ENCODE measurements at regions not wholly inside any gene's neighbourhood (a gene's known extent, or its start where the extent isn't known, plus 50 kb on each side); places are given as distances from the start of the nearest gene placed in this dataset.
"Not testable (repeated sequence)": the region's sequence is repeated elsewhere in the genome, so short reads cannot be mapped to it uniquely, and the experiment has no call there.

GRCh38 chr4:130027973-130028372 lies 932.0 kb downstream of the C4orf33 start:
- DNase-seq, result no peak

DNA sequence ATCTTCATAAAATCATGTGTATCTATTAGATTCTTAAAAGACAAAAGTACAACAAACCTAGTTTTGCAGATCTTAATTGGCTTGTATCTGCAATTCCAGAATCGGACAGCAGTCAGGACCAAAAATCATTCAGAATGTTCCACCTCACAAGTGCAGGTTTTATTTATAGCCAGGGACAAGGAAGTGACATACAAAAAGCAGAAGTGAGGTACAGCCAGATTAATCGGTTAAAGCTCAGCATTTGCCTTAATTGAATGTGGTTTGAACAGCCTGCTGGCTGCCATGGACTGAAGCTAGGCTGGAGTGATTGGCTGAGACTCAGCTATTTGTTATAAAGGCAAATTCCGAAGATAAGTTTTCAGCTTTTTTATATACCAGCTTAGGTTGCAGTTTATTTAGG lies 932.6 kb downstream of the C4orf33 start:
- DNase-seq, result no peak

DNA sequence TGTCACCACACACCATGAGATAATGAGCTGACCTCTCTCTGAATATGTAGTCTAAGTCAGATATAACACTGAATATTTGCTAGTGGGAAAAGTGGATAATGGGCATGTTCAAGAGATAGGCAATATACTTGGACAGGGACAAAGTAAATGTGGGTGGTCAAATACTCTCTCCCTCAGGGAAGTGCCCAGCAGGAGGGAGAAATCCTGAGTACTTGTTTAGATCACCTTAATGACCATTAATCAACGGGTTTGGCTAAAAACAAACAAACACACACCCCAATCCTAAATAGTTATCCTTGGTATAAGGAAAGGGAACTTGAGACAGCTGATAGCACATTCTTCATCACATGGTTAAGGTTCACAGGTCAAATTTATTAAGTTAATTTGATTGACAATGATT lies 933.5 kb downstream of the C4orf33 start:
- DNase-seq, result no peak

DNA sequence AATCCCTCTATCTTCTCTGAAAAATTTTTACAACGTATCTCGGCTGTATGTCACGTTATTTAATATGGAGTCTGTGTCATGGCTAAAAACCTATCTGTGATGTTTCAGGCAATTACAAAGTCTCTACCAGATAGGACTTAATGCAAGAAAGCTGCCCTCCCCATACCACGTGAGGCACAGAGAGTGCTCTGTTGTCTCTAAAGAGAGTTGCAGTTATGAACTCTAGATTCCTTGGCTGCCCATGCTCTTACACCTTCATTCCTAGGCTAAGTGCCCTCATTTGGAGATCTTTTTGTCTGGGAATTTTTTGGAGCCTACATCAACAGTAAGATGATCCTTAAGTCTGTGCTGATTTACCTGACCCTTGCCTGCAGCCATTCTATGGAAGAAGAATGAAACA lies 935.9 kb downstream of the C4orf33 start:
- no peak for DNase-seq

GRCh38 chr4:130033657-130034056 lies 937.7 kb downstream of the C4orf33 start:
- DNase-seq, result not testable (repeated sequence)

DNA sequence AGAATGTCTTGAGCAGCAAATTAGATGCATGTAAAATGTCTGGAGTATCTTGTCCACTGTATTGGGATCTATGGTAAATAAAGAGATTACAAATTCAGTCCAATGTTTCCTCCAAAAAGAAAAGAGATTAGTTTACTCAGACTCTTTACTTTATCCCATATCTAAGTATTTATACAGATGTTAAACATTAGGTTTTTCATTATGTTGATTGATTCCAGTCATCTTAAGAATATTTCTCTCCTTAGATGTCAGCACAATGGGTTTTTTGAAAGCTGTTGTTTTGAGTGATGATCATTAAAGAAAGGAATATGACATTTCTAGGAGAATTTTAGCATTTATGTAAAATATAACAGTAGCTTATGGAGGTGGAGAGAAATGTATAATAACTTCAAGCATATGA lies 938.9 kb downstream of the C4orf33 start:
- no peak for DNase-seq

GRCh38 chr4:130035391-130035790 lies 939.4 kb downstream of the C4orf33 start:
- no peak for DNase-seq

- not testable (repeated sequence) for DNase-seq
These were observed 941.9 kb downstream of the C4orf33 start for GRCh38 chr4:130037866-130038265.

DNA sequence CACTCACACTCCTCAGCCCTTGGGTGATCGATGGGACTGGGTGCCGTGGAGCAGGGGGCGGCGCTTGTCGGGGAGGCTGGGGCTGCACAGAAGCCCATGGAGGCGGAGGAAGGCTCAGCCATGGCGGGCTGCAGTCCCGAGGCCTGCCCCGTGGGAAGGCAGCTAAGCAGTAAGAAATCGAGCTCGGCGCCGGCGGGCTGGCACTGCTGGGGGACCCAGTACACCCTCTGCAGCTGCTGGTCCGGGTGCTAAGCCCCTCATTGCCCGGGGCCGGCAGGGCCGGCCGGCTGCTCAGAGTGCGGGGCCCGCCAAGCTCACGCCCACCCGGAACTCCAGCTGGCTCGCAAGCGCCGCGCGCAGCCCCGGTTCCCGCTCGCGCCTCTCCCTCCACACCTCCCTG lies 942.6 kb downstream of the C4orf33 start:
- not testable (repeated sequence) for DNase-seq

DNA sequence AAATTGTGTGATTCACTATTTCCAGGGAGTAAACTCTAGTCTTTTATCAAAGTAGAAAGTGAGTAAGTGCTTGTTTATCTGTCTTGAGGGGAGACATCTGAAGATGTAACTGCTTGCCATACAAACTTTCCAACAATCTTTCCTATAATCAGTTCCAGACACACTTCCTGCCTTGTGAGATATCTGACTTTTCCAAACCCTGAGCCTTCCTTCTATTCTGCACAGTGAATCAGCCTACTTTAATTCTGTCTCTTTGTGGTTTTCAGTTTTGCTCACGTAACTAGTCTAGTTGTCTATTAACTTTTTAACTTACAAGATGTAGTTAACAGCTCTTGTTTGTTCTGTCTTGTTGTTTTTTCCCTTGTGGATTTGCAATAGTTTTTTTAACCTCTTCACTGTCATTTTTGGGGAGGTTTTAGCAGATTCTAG lies 947.8 kb downstream of the C4orf33 start:
- DNase-seq, result no peak

DNA sequence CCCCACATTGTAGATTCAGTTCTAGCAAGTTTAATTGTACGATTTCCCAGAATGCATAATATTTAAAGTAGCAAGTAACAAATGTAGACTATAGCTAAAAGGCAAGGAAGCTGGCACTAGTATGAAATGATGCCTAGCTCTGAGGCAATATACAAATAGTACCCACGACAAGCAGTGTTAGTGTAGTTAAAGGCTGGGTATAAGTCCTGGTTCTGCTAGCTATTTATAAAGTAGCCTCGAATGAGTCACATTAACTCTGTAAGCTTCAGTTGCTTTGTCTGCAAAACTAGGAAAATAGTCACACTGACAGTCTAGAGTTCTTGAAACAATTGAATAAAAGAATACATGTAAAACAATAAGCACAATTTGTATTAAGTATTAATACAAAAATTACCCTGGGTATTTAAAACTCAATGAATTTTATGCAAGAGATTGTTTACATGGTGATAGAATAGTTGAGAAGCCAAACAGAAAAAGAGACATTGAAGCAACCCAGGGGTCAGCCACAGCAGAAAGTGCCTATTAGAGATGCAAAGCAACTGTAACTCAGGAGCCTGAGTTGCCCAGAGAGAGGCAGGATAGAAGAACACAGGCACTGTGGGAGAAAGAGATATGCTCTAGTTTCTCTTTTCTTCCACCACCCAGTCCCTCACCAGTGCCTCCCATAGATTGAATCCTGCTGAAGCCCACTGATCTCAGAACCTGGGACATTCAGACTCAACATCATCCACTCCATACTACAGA lies 949.0 kb downstream of the C4orf33 start:
- DNase-seq, result no peak

GRCh38 chr4:130053723-130054122 lies 957.8 kb downstream of the C4orf33 start:
- no peak for DNase-seq

DNA sequence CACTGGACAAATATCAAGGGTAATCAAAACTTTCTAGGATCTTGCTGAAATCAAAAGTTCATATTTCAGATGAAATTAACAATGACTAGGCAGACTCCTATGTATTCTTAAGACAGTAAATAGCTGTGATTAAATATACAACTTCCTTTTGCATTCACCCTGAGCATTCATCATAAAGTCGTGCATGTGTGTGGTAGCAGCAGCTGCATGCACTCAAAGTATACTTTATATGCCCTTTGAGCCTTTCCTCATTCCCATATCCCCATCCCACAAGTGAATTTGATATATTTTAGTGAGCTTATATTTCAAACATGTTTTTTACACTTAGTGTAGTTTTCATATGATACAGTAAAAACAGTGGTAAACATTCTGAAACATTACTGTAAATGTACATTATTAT lies 959.0 kb downstream of the C4orf33 start:
- DNase-seq, result no peak

DNA sequence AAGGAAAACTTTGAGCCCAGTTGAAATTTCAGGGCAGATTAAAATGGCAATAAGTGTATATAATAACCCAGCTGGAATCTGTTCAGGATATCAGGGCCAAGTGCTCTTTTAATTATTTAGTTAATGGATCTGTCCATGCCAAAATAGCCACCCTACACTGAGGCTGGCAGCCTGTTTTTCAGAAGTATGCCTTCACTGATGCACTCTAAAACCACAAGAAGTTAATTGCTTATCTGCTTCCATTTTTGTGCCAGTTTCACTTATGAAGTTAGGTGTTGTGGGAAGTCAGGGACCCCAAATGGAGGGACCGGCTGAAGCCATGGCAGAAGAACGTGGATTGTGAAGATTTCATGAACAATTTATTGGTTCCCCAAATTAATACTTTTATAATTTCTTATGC lies 960.3 kb downstream of the C4orf33 start:
- DNase-seq, result no peak

GRCh38 chr4:130064471-130064870 lies 968.5 kb downstream of the C4orf33 start:
- DNase-seq, result no peak

- DNase-seq, result no peak
These were observed 971.5 kb downstream of the C4orf33 start for GRCh38 chr4:130067419-130067818.

DNA sequence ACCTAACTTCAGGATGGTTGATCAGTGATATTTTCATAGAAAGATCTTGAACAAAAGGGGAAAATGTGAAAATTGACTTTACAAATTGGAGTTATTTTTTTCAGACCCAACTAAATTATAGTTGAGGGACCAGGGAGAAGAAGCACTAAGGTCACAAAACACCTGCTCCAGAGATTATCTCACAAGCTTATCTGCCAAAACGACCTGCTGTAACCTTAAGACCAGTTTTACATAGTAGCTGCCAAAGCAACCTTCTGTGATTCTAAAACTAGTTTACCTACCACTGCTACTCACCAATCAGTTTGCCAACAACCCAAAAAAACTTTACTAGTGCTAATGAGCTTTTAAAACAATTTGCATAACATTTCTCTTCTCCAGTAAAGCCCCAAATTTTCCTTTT lies 972.1 kb downstream of the C4orf33 start:
- no peak for DNase-seq

DNA sequence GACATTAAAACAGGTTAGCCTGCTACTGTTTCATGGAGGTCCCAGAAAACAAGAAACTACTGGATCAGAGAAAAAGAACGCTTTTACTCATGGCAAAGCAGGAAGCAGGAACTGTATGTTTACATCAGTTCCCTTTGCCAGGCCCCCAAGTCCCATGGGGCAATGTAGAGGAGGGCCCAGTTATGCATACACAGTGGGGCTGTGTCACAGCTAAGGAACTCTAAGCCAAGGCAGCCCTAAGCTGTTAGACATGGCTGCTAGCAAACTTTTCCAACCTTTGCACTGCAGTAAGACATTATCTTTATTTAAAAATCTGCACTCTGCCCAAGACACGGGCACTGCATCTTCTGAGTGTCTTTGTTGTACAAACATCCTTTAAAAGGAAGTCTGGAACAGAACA lies 975.8 kb downstream of the C4orf33 start:
- no peak for DNase-seq

DNA sequence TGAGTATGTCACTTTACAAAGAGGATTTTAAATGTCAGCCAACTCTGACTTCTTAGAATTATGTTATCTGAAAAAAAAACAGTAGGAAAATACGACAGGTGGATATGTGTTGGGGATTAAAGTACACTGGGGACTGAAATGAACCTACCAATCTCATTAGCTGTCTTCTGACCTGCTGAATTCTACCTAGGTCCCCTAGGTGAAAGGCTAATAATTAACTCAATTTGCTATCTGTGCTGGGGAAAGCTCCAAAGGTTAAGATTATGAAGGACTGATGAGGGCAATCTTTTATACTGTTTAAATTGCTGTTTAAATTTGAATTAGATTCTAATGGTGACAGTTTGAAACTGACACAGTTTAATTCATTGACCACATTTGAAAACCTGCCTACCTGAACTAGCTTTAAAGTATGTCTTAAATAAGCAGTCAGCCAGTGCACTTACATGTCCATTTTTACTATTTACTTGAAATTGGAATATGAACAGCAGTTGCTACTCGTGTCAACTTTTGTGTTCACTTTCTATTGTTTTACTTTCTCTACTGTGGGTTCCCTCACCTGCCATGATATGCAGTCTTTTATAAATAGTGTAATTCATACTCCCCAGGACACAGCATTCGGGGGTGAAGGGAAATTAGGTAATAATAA lies 977.3 kb downstream of the C4orf33 start:
- no peak for DNase-seq

DNA sequence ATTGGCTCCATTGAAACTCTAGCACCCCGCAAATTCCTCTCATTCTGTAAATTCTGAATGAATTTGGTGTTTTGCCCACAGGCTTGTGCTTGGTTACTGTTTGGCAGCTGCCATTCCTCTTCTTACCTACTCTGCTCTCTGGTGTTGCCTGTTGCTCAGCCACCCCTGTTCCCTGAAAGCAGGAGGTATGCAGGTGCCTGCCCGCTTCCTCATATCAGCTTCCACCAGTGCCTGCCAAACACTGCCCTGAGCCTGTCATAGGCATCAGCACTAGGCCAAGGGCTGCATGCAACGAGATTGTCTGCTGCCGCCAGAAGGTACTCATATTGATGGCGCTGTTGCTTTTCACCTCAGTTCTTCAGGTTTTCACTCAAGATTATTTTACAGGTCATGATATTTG lies 978.1 kb downstream of the C4orf33 start:
- DNase-seq, result no peak

DNA sequence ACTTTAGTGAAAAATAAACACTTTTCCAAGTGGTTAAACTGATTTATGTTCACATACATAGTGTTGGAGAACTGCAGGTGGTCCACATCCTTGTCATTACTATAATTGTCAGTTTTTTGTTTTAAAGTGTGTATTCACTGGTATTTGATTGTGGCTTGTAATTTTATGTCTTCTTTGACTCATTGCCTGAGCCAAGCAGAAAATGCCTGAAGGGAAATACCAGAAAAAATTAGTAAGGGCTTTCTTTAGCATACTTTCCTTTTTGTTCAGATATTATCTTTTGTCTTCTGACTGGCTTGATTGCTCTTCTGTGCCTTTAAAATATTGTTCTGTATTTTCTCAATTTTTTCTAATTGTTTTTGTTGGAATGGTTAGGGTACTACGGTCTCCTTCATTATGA lies 981.3 kb downstream of the C4orf33 start:
- no peak for DNase-seq

- not testable (repeated sequence) for DNase-seq
These were observed 983.1 kb downstream of the C4orf33 start for GRCh38 chr4:130079027-130079426.

- no peak for DNase-seq
These were observed 985.0 kb downstream of the C4orf33 start for GRCh38 chr4:130080872-130081451.

DNA sequence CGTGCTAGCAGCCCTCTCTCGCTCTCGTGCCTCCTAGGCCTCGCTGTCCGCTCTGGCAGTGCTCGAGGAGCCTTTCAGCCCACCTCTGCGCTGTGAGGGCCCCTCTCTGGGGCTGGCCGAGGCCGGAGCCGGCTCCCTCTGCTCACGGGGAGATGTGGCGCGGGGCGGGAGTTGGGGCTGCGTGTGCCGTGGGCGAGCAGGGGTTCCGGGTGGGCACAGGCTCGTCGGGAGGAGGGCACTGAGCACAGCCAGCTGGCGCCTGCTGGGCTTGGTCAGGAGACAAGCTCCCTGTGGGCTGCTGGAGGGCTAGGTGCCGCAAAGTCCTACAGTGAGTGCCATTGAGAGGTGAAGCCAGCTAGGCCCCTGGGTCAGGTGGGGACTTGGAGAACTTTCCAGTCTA lies 994.5 kb downstream of the C4orf33 start:
- no peak for DNase-seq
